SIG-M5 treated with dmso at 0.1 percent for 504 hours (cell line): ENCODE measurements at regions not wholly inside any gene's neighbourhood (a gene's known extent, or its start where the extent isn't known, plus 50 kb on each side); places are given as distances from the start of the nearest gene placed in this dataset.

Experiments used
- DNase-seq: peaks from one replicate; lab custom pipeline; 2025; ENCODE audit not compliant: unreplicated experiment; lab: John Stamatoyannopoulos, UW

GRCh38 chr12:93318720-93319522 is 58.8 kb upstream of the NUDT4 start:
- no peak for DNase-seq

- peak; percentile 45 for DNase-seq
Observed at GRCh38 chr12:93319523-93320050, 58.1 kb upstream of the NUDT4 start.

GRCh38 chr12:93322784-93323183 is 54.9 kb upstream of the NUDT4 start:
- no peak for DNase-seq

- DNase-seq: no peak
Observed at GRCh38 chr12:93323625-93324329, 53.9 kb upstream of the NUDT4 start.

GRCh38 chr12:93325855-93326254 is 51.9 kb upstream of the NUDT4 start:
- no peak for DNase-seq
